ENCODE measurements at regions not wholly inside any gene's neighbourhood (a gene's known extent, or its start where the extent isn't known, plus 50 kb on each side); places are given as distances from the start of the nearest gene placed in this dataset.

DNA sequence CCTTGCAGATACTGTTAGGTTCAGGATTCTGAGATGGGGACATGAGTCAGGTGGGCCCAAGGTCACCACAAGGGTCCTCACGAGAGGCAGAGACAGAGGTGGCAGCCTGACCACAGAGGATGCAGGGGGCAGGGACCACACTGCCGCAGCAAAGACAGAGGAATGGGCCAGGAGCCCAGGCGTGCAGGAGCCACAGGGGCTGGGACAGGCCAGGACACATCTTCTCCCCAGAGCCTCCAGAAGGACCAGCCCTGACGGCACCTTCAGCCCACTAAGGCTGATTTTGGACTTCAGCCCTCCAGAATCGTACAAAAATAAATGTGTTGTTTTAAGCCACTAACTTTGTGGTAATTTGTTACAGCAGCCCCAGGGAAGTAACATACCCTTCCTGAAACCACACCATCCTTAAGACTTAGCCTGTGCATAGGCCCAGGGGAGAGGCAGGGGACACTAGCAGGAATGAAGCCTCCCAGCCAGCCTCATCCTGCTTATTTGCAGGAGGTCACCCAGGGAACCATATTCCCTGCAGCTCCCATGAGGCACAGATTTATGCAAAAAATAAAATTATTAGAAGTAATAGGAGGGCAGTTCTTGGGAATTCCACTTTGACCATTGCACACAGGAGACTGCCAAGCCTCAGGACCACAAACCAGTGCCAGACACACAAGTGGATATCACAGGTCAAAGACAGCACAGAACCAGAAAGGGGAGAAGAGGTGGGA is 119.3 kb upstream of the CST7 start:
- TF ChIP-seq, protein P1, sequence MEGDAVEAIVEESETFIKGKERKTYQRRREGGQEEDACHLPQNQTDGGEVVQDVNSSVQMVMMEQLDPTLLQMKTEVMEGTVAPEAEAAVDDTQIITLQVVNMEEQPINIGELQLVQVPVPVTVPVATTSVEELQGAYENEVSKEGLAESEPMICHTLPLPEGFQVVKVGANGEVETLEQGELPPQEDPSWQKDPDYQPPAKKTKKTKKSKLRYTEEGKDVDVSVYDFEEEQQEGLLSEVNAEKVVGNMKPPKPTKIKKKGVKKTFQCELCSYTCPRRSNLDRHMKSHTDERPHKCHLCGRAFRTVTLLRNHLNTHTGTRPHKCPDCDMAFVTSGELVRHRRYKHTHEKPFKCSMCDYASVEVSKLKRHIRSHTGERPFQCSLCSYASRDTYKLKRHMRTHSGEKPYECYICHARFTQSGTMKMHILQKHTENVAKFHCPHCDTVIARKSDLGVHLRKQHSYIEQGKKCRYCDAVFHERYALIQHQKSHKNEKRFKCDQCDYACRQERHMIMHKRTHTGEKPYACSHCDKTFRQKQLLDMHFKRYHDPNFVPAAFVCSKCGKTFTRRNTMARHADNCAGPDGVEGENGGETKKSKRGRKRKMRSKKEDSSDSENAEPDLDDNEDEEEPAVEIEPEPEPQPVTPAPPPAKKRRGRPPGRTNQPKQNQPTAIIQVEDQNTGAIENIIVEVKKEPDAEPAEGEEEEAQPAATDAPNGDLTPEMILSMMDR (IDR thresholded peaks at IDR 0.05) = no peak
- TF ChIP-seq POLR2A (IDR thresholded peaks at IDR 0.05) (no peak), POLR2AphosphoS5 (IDR thresholded peaks at IDR 0.05) (no peak), EP300 (IDR thresholded peaks at IDR 0.05; ENCODE audit: low read depth) (no peak)

Measured in transverse colon (tissue), 4 donors.